Progenitor cell of endocrine pancreas (in vitro differentiated cells): ENCODE measurements at regions not wholly inside any gene's neighbourhood (a gene's known extent, or its start where the extent isn't known, plus 50 kb on each side); places are given as distances from the start of the nearest gene placed in this dataset.
A peak's percentile ranks its signal among the peaks of the same experiment; 100 is the strongest.

ENCODE experiments used
- DNase-seq: peaks from one replicate; pipeline ENCODE4 v3.0.0; 2021; ENCODE audit warnings: low spot score; ENCODE audit not compliant: unreplicated experiment
- H3K27ac Mint-ChIP-seq: 2 replicates; pipeline ENCODE4 v1.8.0; 2021; ENCODE audit warnings: mild to moderate bottlenecking, moderate library complexity, mixed read lengths
- H3K27me3 Mint-ChIP-seq: 2 replicates; pipeline ENCODE4 v1.8.0; 2021; ENCODE audit warnings: mixed read lengths
- H3K36me3 Mint-ChIP-seq: 2 replicates; pipeline ENCODE4 v1.8.0; 2022; ENCODE audit warnings: mixed read lengths; ENCODE audit not compliant: insufficient read depth
- H3K4me1 Mint-ChIP-seq: 2 replicates; pipeline ENCODE4 v1.8.0; 2021; ENCODE audit warnings: low read depth, mixed read lengths
- H3K4me3 Mint-ChIP-seq: 2 replicates; pipeline ENCODE4 v1.8.0; 2021; ENCODE audit warnings: low read depth, mild to moderate bottlenecking, moderate library complexity, mixed read lengths
- H3K9me3 Mint-ChIP-seq: 2 replicates; pipeline ENCODE4 v1.8.0; 2021; ENCODE audit warnings: low read depth, mixed read lengths
- TF ChIP-seq, protein P1 (sequence below): fragments of 200-600 bp; sonication (generic); IDR thresholded peaks from one replicate; pipeline ENCODE4 v1.5.0; 2021; ENCODE audit warnings: antibody characterized with exemption, mild to moderate bottlenecking; ENCODE audit not compliant: unreplicated experiment

DNA sequence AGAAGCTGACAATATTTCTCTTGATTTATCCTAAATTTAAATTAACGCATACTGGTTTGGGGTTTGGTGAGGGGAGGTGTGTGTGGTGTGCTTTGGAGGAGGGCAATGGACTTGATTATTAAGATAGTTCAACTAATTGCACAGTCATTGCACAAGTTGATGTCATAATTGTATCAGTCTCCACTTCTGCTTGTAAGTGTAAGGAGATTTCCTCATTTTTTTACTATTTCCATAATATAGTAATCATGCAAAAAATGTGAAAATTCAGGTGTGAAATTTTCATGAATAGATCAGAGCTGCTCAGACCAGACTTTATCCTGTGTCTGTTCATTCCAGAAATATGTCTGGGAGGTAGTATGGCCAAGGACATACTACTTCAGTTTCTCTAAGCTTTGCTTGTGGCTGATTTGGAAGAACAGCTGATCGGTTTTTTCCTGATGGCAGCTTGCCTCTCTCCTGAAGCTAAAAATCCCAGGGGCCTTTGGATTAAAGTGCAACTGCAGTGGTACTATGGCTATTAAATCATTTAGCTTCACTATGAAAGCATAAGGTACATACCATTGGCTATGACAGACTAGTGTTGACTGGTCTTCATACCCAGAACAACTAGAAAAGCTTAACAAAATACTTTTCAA is 201.8 kb upstream of the MIR17HG start:
- TF ChIP-seq, protein P1, sequence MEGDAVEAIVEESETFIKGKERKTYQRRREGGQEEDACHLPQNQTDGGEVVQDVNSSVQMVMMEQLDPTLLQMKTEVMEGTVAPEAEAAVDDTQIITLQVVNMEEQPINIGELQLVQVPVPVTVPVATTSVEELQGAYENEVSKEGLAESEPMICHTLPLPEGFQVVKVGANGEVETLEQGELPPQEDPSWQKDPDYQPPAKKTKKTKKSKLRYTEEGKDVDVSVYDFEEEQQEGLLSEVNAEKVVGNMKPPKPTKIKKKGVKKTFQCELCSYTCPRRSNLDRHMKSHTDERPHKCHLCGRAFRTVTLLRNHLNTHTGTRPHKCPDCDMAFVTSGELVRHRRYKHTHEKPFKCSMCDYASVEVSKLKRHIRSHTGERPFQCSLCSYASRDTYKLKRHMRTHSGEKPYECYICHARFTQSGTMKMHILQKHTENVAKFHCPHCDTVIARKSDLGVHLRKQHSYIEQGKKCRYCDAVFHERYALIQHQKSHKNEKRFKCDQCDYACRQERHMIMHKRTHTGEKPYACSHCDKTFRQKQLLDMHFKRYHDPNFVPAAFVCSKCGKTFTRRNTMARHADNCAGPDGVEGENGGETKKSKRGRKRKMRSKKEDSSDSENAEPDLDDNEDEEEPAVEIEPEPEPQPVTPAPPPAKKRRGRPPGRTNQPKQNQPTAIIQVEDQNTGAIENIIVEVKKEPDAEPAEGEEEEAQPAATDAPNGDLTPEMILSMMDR = no peak
- no peak for DNase-seq
- Mint-ChIP-seq H3K9me3 (no peaks in the 10 kb centered on the region), H3K36me3 (no peaks in the 10 kb centered on the region), H3K4me1 (peaks cover 33% of the 10 kb centered on the region), H3K4me3 (no peak overlapping the region), H3K27ac (no peak overlapping the region), H3K27me3 (no peaks in the 10 kb centered on the region)

DNA sequence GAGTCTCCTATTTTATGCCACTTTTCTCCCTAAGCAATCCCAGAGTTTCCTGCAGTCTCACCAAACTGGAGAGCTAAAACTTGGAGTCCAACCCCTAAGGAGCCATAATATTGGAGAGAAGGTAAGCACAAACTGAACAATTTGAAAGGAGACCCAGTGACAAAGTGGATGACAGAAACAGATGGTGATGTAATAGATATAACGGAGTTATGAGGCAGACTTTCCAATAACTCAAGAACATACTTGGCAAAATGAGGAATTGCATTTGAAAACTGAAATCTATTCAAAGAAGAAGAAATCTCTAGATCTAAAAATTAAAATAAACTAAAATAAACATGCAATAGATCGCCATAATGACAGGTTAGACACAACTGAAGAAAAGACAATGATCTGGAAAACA is 200.9 kb upstream of the MIR17HG start:
- TF ChIP-seq, protein P1 = no peak
- Mint-ChIP-seq H3K27me3 (no peaks in the 10 kb centered on the region), H3K4me3 (no peak overlapping the region), H3K9me3 (no peaks in the 10 kb centered on the region), H3K4me1 (peaks cover 25% of the 10 kb centered on the region), H3K36me3 (no peaks in the 10 kb centered on the region), H3K27ac (no peak overlapping the region)
- DNase-seq = no peak

DNA sequence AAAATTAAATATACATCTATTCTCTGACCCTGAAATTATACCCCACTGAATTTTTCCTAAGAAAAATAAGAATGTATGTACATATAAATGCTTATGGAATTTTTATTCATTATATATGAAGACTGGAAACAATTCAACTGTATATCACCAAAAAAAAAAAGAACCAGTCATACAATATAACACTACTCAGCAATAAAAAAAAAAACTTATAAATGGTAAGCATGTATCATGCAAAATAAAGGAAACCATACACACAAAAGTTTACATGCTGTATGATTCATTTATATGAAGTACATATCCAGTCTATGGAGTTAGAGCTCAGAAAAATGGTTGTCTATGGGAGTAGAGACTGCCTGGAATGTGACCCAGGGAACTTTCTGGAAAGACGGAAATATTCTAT is 199.4 kb upstream of the MIR17HG start:
- Mint-ChIP-seq H3K9me3 (no peaks in the 10 kb centered on the region), H3K27me3 (no peaks in the 10 kb centered on the region), H3K4me1 (peaks cover 12% of the 10 kb centered on the region), H3K36me3 (no peaks in the 10 kb centered on the region), H3K4me3 (no peak overlapping the region), H3K27ac (no peak overlapping the region)
- TF ChIP-seq, protein P1 = no peak
- DNase-seq = no peak

DNA sequence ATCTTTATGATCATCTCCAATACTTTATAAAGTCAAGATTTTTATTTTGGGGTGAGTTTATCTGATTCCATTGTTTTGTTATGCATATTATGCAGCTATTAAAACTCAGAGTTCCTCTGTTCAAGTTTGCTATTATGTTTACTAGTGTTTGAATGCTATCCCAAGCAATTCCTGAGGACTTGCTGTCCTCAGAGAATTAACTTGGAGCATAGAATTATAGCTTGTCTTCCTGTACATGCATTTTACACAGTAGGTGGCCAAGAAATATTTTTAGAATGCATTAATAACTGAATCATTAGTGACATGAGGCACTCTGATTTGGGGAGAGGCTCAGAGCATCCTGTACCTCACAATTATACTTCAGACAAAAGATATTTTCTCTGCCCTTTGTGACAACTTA is 195.6 kb upstream of the MIR17HG start:
- H3K27ac Mint-ChIP-seq = peak overlapping the region; percentile 23
- H3K4me1 Mint-ChIP-seq = peaks cover 26% of the 10 kb centered on the region

DNA sequence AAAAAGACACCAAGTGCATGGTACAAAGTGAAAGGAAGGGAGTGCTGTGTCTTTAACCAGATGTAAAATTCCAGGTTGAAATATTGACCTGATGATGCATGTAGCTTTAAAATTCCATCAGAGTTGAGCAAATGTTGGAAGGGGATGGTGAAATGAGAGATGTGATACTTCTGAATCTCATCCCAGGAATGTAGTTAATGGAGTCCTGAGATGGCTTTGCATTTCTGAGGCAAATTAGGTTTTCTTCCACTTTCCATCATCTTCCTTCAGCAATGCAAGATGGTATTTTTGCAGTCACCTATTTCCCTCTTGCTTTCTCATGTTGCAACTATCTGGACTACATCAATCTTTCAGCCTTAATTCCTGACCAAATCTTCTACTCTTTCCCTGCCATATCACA is 194.1 kb upstream of the MIR17HG start:
- DNase-seq = no peak
- Mint-ChIP-seq H3K27me3 (no peaks in the 10 kb centered on the region), H3K36me3 (no peaks in the 10 kb centered on the region), H3K4me3 (no peak overlapping the region), H3K9me3 (peaks cover 5% of the 10 kb centered on the region), H3K27ac (no peak overlapping the region), H3K4me1 (peaks cover 29% of the 10 kb centered on the region)
- TF ChIP-seq, protein P1 = no peak

More for the DNA sequence above, 195.6 kb upstream of the MIR17HG start:
- no peak overlapping the region for H3K4me3 Mint-ChIP-seq
- peaks cover 5% of the 10 kb centered on the region for H3K9me3 Mint-ChIP-seq
- H3K36me3 Mint-ChIP-seq = no peaks in the 10 kb centered on the region
- DNase-seq = no peak
- H3K27me3 Mint-ChIP-seq = no peaks in the 10 kb centered on the region
- TF ChIP-seq, protein P1 = no peak
